Transverse colon (tissue), 4 donors: ENCODE measurements at regions not wholly inside any gene's neighbourhood (a gene's known extent, or its start where the extent isn't known, plus 50 kb on each side); places are given as distances from the start of the nearest gene placed in this dataset.
A peak's percentile ranks its signal among the peaks of the same experiment; 100 is the strongest.

ENCODE experiments used
- DNase-seq: peaks from one replicate; pipeline ENCODE4 v3.0.0-alpha.2; 2019
- H3K27ac ChIP-seq, 4 donors: fragments of 200-600 bp; sonication (generic); 2 replicates each; pipeline ENCODE4 v1.5.1; 2016 to 2018; ENCODE audit warnings: inconsistent platforms in 4 of 4
- H3K27me3 ChIP-seq: fragments of 200-600 bp; sonication (generic); 2 replicates; pipeline ENCODE4 v1.5.1; 2017; ENCODE audit warnings: inconsistent platforms
- H3K36me3 ChIP-seq, 4 donors: fragments of 200-600 bp; sonication (generic); 2 replicates each; pipeline ENCODE4 v1.5.1; 2017 to 2019; ENCODE audit warnings: inconsistent platforms in 4 of 4
- H3K4me1 ChIP-seq, 4 donors: fragments of 200-600 bp; sonication (generic); 2 replicates each; pipeline ENCODE4 v1.5.1; 2017 to 2020; ENCODE audit warnings: inconsistent platforms in 4 of 4
- H3K4me3 ChIP-seq, 4 donors: fragments of 200-600 bp; sonication (generic); 1 replicate in 1 of 4; 2 replicates in 3 of 4; pipeline versions ENCODE4 v1.5.1 to v1.6.1; 2017 to 2019; ENCODE audit warnings: inconsistent platforms in 4 of 4
- H3K9me3 ChIP-seq, 2 donors: fragments of 200-600 bp; sonication (generic); 2 replicates each; pipeline ENCODE4 v1.5.1; 2017 to 2019; ENCODE audit warnings: inconsistent platforms in 2 of 2
- EP300 ChIP-seq: sonication (generic); formaldehyde crosslinking; IDR thresholded peaks from one replicate; pipeline ENCODE4 v1.6.1; 2017; ENCODE audit warnings: antibody characterized with exemption, low read depth
- POLR2A ChIP-seq: fragments of 450-650 bp; IDR thresholded peaks from one replicate; pipeline ENCODE4 v1.6.1; 2016; ENCODE audit warnings: antibody characterized with exemption, mild to moderate bottlenecking, moderate library complexity
- POLR2AphosphoS5 ChIP-seq, 3 donors: sonication (generic); formaldehyde crosslinking; IDR thresholded peaks; one replicate each; pipeline ENCODE4 v1.6.1; 2016; ENCODE audit warnings: antibody characterized with exemption in 3 of 3
- WGBS, 2 donors: methylation state at CpG; one replicate each; pipeline ENCODE4 v1.1.5; 2018; ENCODE audit warnings: low coverage in 1 of 2; 5-methylcytosine and 5-hydroxymethylcytosine counted together
- in situ Hi-C, 4 donors: fragments of 200-750 bp; cut with MboI; loops; one replicate each; pipeline versions ENCODE4 v1.15.0 to v1.15.1; 2017; ENCODE audit warnings: low sequenced_read_pairs in 3 of 4, low pct_ligation_motif_present in 1 of 4, low pct_unique_long_range_greater_than_20kb in 1 of 4
- intact Hi-C: fragments of 100-400 bp; cut with DNase I; formaldehyde crosslinking; loops from one replicate; pipeline ENCODE4 v1.15.1; 2023; ENCODE audit warnings: low total_unique reads
- TF ChIP-seq, protein P1 (sequence below), 5 experiments: fragments of 200-600 bp in 3 of 5; fragments of 450-650 bp in 2 of 5; sonication (generic) in 3 of 5; IDR thresholded peaks; 1 replicate in 2 of 5; 2 replicates in 3 of 5; pipeline ENCODE4 v1.5.1; 2016 to 2017; ENCODE audit warnings: antibody characterized with exemption in 5 of 5, inconsistent platforms in 3 of 5, mild to moderate bottlenecking in 2 of 5, moderate library complexity in 1 of 5

- TF ChIP-seq, protein P1, sequence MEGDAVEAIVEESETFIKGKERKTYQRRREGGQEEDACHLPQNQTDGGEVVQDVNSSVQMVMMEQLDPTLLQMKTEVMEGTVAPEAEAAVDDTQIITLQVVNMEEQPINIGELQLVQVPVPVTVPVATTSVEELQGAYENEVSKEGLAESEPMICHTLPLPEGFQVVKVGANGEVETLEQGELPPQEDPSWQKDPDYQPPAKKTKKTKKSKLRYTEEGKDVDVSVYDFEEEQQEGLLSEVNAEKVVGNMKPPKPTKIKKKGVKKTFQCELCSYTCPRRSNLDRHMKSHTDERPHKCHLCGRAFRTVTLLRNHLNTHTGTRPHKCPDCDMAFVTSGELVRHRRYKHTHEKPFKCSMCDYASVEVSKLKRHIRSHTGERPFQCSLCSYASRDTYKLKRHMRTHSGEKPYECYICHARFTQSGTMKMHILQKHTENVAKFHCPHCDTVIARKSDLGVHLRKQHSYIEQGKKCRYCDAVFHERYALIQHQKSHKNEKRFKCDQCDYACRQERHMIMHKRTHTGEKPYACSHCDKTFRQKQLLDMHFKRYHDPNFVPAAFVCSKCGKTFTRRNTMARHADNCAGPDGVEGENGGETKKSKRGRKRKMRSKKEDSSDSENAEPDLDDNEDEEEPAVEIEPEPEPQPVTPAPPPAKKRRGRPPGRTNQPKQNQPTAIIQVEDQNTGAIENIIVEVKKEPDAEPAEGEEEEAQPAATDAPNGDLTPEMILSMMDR (IDR thresholded peaks at IDR 0.05) = no peak
- TF ChIP-seq EP300 = no peak
- TF ChIP-seq POLR2A = no peak
- TF ChIP-seq POLR2AphosphoS5 (IDR thresholded peaks at IDR 0.05) = no peak
- no peaks in the 10 kb centered on the region for H3K36me3 ChIP-seq
- H3K27ac ChIP-seq = no peak overlapping the region
- 75 to 83% methylated on average over 4 of the region's 4 CpGs for WGBS, 2 donors
- no peaks in the 10 kb centered on the region for H3K9me3 ChIP-seq
- intact Hi-C loops = no loop called here
- DNase-seq = no peak
- H3K4me3 ChIP-seq = no peak overlapping the region
- in situ Hi-C loops = no loop called here
- no peaks in the 10 kb centered on the region for H3K27me3 ChIP-seq
- peaks cover 0 to 19% (median 3%) of the 10 kb centered on the region in 4 donors for H3K4me1 ChIP-seq
These were observed 119.2 kb upstream of the NPVF start for GRCh38 chr7:25347360-25348066.

- H3K4me1 ChIP-seq = peaks cover 0 to 19% (median 3%) of the 10 kb centered on the region in 4 donors
- intact Hi-C loops (no loop called here), in situ Hi-C loops (no loop called here)
- no peaks in the 10 kb centered on the region for H3K36me3 ChIP-seq
- no peaks in the 10 kb centered on the region for H3K9me3 ChIP-seq
- 79 to 81% methylated on average over 3 of the region's 3 CpGs for WGBS, 2 donors
- TF ChIP-seq, protein P1 (IDR thresholded peaks at IDR 0.05) = no peak
- TF ChIP-seq POLR2AphosphoS5 (IDR thresholded peaks at IDR 0.05) = no peak
- no peak for TF ChIP-seq POLR2A
- no peak overlapping the region for H3K4me3 ChIP-seq
- no peak overlapping the region for H3K27ac ChIP-seq
- no peak for DNase-seq
- H3K27me3 ChIP-seq = no peaks in the 10 kb centered on the region
These were observed 119.8 kb upstream of the NPVF start for GRCh38 chr7:25348104-25348503.

DNA sequence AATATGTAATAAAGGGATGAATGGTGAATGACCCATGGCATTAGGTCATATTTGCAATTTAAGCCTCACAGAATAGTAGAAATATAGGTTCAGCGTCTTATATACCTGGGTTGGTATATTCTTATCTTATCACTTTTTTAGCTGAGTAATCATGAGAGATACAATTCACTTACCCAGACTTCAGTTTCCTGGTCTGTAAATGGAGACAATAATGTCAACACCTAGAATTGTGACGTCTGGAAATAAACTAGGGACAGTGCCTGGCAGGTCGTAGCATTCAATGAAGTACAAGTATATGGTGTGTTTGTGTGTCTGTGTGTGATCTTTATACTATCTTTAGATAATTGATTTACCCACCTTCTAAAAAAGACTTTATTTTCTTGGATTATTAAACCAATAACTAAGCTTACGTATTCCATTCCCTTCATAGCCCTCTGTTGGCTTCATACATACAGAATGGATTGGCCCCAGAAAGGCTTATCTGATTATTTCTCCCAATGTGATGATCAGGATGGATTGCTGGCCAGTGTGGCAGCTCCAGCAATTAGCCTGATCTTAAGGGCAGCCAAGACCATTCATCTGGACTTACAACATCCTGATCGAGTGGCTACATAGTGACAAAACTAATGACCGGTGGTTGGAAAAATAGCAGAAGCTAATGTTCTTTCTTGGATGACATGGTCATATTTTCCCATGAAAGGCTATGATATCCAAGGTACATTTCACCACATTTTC is 121.2 kb upstream of the NPVF start:
- H3K4me1 ChIP-seq = peaks cover 0 to 19% (median 3%) of the 10 kb centered on the region in 4 donors
- WGBS, 2 donors = 68 to 75% methylated on average over 6 of the region's 6 CpGs
- no peaks in the 10 kb centered on the region for H3K36me3 ChIP-seq
- no peak overlapping the region for H3K4me3 ChIP-seq
- TF ChIP-seq POLR2A (no peak), POLR2AphosphoS5 (IDR thresholded peaks at IDR 0.05) (no peak)
- intact Hi-C loops = no loop called here
- in situ Hi-C loops = no loop called here
- DNase-seq = no peak
- peak overlapping the region in 2 of 4 donors; percentile 15 to 36 for H3K27ac ChIP-seq
- no peaks in the 10 kb centered on the region for H3K27me3 ChIP-seq
- H3K9me3 ChIP-seq = no peaks in the 10 kb centered on the region

DNA sequence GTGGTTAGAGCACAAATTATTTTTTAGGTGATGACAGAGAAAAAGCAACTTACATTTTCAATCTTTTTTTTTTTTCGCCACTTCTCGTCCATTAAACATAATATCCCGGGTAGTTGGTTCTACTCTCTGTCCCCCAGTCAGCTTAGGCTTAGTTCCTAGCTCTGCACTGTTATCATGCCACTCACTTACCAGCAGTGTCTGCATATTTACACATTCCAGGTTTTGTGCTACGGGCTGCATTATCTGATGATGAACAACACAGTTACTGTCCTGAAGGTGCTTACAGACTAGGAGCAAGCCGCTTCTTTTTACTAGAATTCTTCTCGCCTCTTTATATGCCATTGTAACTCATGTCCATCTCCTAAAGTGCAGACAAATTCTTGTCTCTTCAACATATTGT is 121.8 kb upstream of the NPVF start:
- Histone ChIP-seq H3K9me3 (no peaks in the 10 kb centered on the region), H3K4me3 (no peak overlapping the region), H3K27ac (peak overlapping the region in 1 of 4 donors; percentile 36), H3K4me1 (peaks cover 0 to 19% (median 3%) of the 10 kb centered on the region in 4 donors), H3K36me3 (no peaks in the 10 kb centered on the region), H3K27me3 (no peaks in the 10 kb centered on the region)
- intact Hi-C loops = no loop called here
- DNase-seq = no peak
- in situ Hi-C loops = no loop called here
- WGBS, 2 donors = 81 to 86% methylated on average over 6 of the region's 6 CpGs
- no peak for TF ChIP-seq EP300
- TF ChIP-seq, protein P1 (IDR thresholded peaks at IDR 0.05) = no peak
- no peak for TF ChIP-seq POLR2AphosphoS5 (IDR thresholded peaks at IDR 0.05)
- no peak for TF ChIP-seq POLR2A
